Kidney epithelial cell (primary cell): ENCODE measurements at regions not wholly inside any gene's neighbourhood (a gene's known extent, or its start where the extent isn't known, plus 50 kb on each side); places are given as distances from the start of the nearest gene placed in this dataset.

Experiments
- DNase-seq: peaks from one replicate; pipeline ENCODE4 v3.0.0-alpha.2; 2010; ENCODE audit warnings: low read depth
- H3K27me3 ChIP-seq: 2 replicates; pipeline ENCODE4 v1.6.0; 2011; ENCODE audit warnings: low read length; ENCODE audit not compliant: control insufficient read depth, insufficient read depth
- H3K36me3 ChIP-seq: 2 replicates; pipeline ENCODE4 v1.5.1; 2011; ENCODE audit warnings: low read length; ENCODE audit not compliant: control insufficient read depth, insufficient read depth
- H3K4me3 ChIP-seq: 2 replicates; pipeline ENCODE4 v1.5.1; 2011; ENCODE audit warnings: low read depth, mild to moderate bottlenecking, control low read depth, low read length
- TF ChIP-seq, protein P1 (sequence below): IDR thresholded peaks from 2 replicates; pipeline ENCODE4 v1.5.1; 2011; ENCODE audit warnings: mild to moderate bottlenecking, moderate library complexity, low read length, control low read depth, inconsistent platforms; ENCODE audit not compliant: insufficient read depth, poor library complexity, severe bottlenecking

DNA sequence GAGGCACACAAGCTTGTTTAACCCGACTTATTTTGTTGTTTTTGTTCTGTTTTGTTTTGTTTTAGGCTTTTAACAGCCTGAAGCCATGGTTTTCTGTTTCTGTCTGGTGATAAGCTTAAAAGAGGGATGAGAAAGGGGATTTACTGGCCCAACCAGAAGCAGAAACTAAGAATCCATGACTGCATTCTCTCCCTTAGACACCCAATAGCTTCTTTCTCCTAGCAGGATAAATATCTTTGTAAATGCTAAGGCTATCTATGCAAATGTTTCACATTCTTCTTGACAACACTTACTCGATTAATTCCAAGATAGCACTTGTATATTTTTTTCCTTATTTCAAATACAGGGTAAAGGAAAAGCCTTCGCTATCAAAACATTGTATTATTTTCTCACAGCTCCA, 53.7 kb upstream of the SMAD1 start:
- TF ChIP-seq, protein P1, sequence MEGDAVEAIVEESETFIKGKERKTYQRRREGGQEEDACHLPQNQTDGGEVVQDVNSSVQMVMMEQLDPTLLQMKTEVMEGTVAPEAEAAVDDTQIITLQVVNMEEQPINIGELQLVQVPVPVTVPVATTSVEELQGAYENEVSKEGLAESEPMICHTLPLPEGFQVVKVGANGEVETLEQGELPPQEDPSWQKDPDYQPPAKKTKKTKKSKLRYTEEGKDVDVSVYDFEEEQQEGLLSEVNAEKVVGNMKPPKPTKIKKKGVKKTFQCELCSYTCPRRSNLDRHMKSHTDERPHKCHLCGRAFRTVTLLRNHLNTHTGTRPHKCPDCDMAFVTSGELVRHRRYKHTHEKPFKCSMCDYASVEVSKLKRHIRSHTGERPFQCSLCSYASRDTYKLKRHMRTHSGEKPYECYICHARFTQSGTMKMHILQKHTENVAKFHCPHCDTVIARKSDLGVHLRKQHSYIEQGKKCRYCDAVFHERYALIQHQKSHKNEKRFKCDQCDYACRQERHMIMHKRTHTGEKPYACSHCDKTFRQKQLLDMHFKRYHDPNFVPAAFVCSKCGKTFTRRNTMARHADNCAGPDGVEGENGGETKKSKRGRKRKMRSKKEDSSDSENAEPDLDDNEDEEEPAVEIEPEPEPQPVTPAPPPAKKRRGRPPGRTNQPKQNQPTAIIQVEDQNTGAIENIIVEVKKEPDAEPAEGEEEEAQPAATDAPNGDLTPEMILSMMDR: no peak
- DNase-seq: no peak
- no peak overlapping the region for H3K4me3 ChIP-seq
- H3K27me3 ChIP-seq: no peaks in the 10 kb centered on the region
- no peaks in the 10 kb centered on the region for H3K36me3 ChIP-seq

DNA sequence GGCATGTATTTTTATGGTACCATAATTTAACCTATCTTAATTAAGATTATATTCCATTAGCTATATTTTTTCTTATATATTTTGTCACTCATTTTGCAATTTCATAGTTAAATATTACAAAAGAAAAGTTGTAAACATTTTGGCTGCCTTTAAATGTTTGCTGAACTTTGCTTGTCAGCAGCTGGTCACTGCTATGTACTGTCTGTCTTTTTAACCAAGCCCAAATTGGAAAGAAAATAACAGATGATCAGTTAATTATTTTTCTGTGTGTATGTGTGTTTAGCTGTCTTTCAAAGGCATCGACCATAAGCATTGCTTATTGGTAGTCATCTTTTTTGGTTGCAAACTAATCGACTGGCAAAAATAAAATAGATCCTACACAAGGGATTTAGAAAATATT, 54.4 kb upstream of the SMAD1 start:
- no peak for DNase-seq
- no peaks in the 10 kb centered on the region for H3K36me3 ChIP-seq
- TF ChIP-seq, protein P1: no peak

DNA sequence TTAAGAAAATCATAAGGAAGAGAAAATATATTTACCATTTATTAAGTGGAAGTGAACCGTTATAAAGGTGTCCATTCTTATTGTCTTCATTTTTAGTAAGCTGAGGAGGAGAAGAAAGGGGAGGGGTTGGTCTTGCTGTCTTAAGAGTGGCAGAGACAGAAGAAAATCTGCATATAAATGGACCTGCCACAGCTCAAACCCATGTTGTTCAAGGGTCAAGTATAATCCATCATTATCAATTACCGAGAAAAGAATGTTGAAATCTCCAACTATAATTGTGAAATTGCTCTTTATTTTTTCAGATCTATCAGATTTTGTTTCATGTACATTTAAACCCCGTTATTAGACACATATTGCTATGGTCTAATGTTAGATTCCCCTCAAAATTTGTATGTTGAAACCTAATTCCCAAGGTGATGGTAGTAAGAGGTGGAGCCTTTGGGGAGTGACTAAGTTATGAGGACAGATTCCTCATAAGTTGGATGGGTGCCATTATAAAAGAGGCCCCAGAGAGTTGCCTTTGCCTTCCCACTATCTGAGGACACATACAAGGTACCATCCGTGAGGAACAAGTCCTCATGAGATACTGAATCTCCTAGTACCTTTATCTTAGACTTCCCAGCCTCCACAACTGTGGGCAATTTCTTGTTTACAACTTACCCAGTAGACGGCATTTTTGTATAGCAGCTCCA, 58.5 kb upstream of the SMAD1 start:
- TF ChIP-seq, protein P1: no peak
- H3K27me3 ChIP-seq: no peaks in the 10 kb centered on the region
- no peak for DNase-seq

More for the DNA sequence above, 54.4 kb upstream of the SMAD1 start:
- no peak overlapping the region for H3K4me3 ChIP-seq
- no peaks in the 10 kb centered on the region for H3K27me3 ChIP-seq

DNA sequence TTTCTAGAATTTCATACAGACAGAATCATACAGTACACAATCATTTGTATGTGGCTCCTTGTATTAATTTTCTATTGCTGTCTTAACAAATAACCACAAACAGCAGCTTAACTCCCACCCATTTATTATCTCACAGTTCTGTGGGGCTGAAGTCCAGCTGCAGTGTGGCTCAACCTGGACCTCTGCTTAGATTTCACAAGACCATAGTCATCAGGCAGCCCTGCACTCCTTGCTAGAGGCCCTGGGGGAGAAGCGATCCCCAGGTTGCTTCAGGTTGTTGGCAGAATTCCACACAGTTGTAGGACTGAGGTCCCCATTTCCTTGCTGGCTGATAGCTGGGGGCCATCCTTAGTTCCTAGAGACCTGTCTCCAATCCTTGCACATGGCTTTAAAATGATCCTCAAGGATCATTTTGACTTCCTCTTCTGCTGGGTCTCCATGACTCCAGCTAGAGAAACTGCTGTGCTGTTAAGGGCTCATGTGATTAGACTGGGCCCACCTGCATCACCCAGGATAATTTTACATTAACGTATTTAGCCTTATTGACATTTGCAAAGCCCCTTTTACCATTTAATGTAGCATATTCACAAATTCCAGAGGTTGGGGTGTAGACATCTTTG, 60.9 kb upstream of the SMAD1 start:
- no peaks in the 10 kb centered on the region for H3K36me3 ChIP-seq
- no peak overlapping the region for H3K4me3 ChIP-seq
- H3K27me3 ChIP-seq: no peaks in the 10 kb centered on the region
- no peak for DNase-seq
- TF ChIP-seq, protein P1: no peak

More for the DNA sequence above, 58.5 kb upstream of the SMAD1 start:
- Histone ChIP-seq H3K36me3 (no peaks in the 10 kb centered on the region), H3K4me3 (no peak overlapping the region)

DNA sequence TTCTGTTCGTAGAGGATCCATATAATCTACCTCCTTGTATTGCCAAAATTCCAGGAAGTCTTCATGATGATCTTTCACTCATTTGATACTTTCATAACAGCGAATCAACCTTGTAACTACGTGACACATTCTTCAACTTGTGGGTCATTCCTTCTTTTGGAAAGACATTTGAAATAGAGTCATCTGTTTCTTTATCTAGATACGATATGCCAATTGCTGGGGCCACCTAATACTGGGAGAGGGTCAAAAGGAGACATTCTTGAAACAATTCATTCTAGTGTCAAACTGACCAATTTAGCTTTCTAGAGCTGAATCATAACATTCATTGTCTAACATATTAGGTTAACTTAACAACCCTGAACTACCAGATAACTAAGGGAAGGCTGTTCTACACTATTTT, 62.9 kb upstream of the SMAD1 start:
- DNase-seq: no peak
- H3K27me3 ChIP-seq: no peaks in the 10 kb centered on the region
- H3K36me3 ChIP-seq: no peaks in the 10 kb centered on the region
- H3K4me3 ChIP-seq: no peak overlapping the region
- TF ChIP-seq, protein P1: no peak
